HFF-Myc (cell line): ENCODE measurements at regions not wholly inside any gene's neighbourhood (a gene's known extent, or its start where the extent isn't known, plus 50 kb on each side); places are given as distances from the start of the nearest gene placed in this dataset.
"Not testable (repeated sequence)": the region's sequence is repeated elsewhere in the genome, so short reads cannot be mapped to it uniquely, and the experiment has no call there.

Experiments used
- DNase-seq: peaks from one replicate; pipeline ENCODE4 v3.0.0-alpha.2; 2011; ENCODE audit warnings: low read depth; ENCODE audit errors: extremely low read depth
- H3K4me3 ChIP-seq: replicated peaks from 2 replicates; pipeline ENCODE4 v1.5.1; 2011; ENCODE audit warnings: low read depth, mild to moderate bottlenecking, control low read depth, low read length
- CTCF ChIP-seq: IDR thresholded peaks from 2 replicates; pipeline ENCODE4 v1.5.1; 2012; ENCODE audit warnings: mild to moderate bottlenecking, low read depth, low read length, control low read depth; ENCODE audit errors: missing control alignments

- TF ChIP-seq CTCF = no peak
- no peak overlapping the region for H3K4me3 ChIP-seq
- no peak for DNase-seq
These were observed 248.3 kb upstream of the KYNU start for GRCh38 chr2:142629193-142629592.

GRCh38 chr2:142621287-142621686, 256.2 kb upstream of the KYNU start:
- TF ChIP-seq CTCF = no peak
- H3K4me3 ChIP-seq = no peak overlapping the region
- DNase-seq = no peak

GRCh38 chr2:142617461-142617860, 260.0 kb upstream of the KYNU start:
- DNase-seq = no peak
- no peak overlapping the region for H3K4me3 ChIP-seq
- TF ChIP-seq CTCF = no peak

GRCh38 chr2:142615876-142616275, 261.6 kb upstream of the KYNU start:
- no peak for DNase-seq
- TF ChIP-seq CTCF = no peak
- H3K4me3 ChIP-seq = no peak overlapping the region

GRCh38 chr2:142613193-142613592, 264.3 kb upstream of the KYNU start:
- H3K4me3 ChIP-seq, DNase-seq: not testable (repeated sequence)

GRCh38 chr2:142605421-142605820, 272.0 kb upstream of the KYNU start:
- DNase-seq = no peak
- TF ChIP-seq CTCF = no peak
- no peak overlapping the region for H3K4me3 ChIP-seq

GRCh38 chr2:142603759-142604158, 273.7 kb upstream of the KYNU start:
- H3K4me3 ChIP-seq = no peak overlapping the region
- DNase-seq = no peak
- no peak for TF ChIP-seq CTCF
